Epithelial cell of prostate (primary cell): ENCODE measurements at regions not wholly inside any gene's neighbourhood (a gene's known extent, or its start where the extent isn't known, plus 50 kb on each side); places are given as distances from the start of the nearest gene placed in this dataset.
"Not testable (repeated sequence)": the region's sequence is repeated elsewhere in the genome, so short reads cannot be mapped to it uniquely, and the experiment has no call there.

Experiments used
- DNase-seq: peaks from one replicate; pipeline ENCODE4 v3.0.0-alpha.2; 2011; ENCODE audit warnings: low read depth, low spot score
- H3K27ac ChIP-seq: fragments of 450-650 bp; 2 replicates; pipeline ENCODE4 v1.5.1; 2017; ENCODE audit warnings: mild to moderate bottlenecking

DNA sequence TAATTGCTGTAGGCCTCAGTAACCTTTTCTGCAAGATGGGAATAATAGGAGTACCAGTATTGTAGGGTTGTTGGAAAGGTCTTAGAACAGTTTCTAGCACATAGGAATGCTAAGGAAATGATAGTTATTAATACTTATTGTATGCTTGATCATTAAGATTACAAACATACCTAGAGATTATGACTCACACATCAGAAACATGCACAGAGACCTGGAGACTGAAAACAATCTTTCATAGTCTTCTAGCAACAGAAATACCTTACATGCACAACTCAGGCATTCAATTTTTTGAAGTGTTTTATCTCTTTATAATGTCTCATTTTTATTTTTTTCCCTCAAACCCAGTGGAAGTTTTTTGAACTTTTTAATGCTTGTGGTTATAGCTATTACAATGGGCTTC is 104.4 kb upstream of the ZBTB20 start:
- DNase-seq: no peak
- H3K27ac ChIP-seq: no peak overlapping the region

DNA sequence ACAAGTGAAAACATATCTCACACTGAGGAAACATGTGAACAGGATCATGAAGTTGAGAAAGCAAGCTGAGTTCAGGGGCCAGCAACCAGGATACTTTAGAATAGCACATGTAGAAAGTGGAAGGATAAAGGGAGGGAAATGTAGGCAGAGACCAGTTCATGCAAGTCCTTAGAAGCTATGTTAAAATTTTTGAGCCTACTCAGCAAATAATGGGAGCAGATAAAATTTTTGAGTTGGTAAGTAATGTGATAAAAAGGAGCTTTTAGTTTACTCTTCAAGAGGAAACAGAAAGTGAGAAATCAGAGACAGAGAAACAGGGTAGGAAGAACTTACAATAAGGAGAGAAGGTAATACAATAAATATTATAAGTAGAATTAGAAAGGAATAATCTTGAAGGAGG is 105.6 kb upstream of the ZBTB20 start:
- no peak overlapping the region for H3K27ac ChIP-seq
- no peak for DNase-seq

DNA sequence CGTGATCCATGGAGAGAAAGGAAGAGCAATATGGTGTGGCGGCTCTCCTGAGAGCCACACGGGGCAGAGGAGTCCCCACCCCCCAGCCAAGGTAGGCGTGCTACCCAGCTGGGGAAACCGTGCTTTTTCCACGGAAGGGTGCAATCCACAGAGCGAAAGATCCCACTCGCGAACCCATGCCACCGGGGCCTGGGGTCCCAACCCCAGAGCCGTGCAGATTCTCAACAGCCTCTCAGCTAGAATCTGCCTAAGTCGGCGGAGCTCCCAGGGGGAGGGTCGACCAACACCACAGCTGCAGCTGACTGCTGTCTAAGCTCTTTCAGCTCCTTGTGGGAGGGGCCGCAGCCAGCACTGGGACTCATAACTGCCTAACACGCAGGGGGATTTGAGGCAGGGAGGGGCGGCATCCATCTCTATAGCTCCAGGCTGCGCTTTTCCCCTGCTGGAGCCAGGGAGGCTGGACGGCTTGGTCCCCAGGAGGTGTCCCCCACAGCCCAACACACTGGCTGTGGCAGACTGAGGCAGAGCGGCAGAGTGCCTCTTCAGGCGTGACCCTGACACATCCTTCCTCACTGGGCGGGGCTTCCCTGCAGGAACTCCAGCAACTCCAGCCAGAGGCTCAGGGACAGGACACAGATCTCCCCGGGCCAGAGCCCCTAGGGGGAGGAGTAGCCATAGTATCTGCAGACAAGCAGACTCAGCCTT is 107.6 kb upstream of the ZBTB20 start:
- H3K27ac ChIP-seq: no peak overlapping the region
- DNase-seq: no peak

DNA sequence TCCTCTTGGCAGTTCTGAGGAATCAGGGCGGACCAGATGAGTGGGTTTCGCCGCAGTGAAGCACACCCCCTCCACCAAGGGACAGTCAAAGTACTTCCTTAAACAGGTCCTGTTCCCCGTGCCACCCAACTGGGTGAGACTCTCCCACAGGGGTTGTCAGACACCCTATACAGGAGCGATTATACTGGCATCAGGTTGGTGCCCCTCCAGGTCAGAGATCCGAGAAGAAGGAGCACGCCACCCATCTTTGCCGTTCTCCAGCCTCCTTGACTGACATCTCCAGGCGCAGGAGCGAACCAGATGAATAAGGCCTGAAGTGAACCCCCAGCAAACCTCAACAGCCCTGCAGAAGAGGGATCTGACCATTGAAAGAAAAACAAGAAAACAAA is 108.1 kb upstream of the ZBTB20 start:
- no peak for DNase-seq
- H3K27ac ChIP-seq: no peak overlapping the region

DNA sequence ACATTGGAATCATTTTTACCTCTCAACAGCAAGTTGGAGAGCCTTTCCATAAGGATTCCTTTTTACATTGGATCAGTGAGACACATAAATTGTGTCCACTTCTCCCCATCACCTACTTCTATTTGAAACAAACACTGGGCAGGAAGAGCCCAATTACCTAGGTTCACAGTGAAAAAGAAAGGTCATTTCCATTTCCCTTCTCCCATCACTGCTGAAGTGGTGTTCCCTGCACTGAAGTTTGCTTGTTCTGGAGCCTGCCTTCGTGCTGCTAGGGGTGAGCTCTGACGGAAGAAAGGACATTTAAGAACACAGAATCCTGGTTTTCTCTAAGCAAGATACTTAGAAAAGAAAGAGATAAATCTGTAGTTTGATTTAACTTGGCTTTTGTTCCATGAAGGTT is 123.8 kb upstream of the ZBTB20 start:
- no peak for DNase-seq
- H3K27ac ChIP-seq: no peak overlapping the region

DNA sequence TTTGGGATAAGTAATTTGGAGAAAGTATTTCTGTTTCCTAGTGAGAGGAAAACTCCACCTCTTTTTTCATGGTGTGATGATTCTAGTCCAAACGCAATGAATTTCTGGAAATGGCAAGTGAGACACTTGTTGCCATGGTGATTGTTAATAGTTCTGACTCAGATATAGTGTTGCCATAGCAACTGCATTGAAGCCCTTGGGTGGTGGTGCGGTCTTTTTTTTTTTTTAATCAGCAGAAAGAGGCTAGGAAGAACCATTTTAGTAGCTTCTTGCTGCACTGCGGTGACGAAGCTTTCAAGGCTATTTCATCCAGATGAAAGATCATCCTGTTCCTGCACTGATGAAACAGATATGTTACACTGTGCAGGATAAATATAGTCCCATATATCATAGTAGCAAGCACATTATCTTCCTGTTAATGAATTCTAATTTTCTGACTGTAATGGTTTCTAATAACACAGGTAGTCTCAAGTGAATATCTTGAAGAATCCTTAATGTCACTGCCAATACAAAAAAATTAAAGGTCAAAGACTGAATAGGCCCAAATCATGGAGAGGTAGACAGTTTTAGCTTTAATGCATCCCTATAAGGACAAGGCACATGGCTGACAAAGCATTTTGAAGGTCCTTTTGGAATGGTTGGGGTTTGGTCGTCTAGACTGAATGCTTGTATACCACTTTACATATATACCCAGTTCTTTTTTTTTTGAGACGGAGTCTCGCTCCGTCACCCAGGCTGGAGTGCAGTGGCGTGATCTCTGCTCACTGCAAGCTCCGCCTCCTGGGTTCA is 125.1 kb upstream of the ZBTB20 start:
- DNase-seq: no peak
- H3K27ac ChIP-seq: no peak overlapping the region

DNA sequence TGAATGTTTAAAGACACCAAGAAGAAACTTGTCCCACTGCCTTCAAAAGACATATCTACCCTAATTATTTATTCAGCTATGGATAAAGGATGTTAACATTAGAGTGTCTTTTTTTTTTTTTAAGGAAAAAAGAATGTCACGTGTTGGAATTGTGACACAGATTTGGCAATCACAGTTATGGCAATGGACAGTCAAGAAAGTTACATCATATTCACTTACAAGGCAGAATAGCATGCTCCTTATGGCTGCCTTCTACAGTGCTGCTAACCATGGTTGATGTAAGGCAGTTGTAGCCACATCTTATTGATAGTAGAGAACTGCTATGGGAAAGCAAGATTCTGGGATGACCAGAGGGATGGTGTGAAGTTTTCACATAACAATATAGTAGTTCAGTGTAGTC is 128.8 kb upstream of the ZBTB20 start:
- no peak for DNase-seq
- H3K27ac ChIP-seq: no peak overlapping the region

DNA sequence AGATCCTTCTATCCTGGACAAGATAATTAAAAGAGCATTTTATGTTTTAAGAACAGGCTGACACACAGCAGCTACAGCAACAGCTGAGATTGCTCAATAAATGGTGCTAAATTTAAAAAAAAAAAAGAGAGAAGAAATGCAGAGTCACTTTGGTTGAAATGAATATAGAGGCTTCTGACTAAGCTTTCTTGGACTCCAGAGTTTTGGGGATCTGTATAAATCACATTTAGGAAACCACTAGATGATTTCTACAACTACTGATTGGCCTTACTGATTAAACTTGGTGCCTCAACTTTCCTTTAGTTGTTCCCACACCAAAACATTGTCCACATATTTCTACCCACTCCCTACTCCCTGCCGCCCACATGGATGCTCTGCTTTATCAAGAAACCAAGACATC is 132.9 kb upstream of the ZBTB20 start:
- H3K27ac ChIP-seq: no peak overlapping the region
- DNase-seq: no peak

DNA sequence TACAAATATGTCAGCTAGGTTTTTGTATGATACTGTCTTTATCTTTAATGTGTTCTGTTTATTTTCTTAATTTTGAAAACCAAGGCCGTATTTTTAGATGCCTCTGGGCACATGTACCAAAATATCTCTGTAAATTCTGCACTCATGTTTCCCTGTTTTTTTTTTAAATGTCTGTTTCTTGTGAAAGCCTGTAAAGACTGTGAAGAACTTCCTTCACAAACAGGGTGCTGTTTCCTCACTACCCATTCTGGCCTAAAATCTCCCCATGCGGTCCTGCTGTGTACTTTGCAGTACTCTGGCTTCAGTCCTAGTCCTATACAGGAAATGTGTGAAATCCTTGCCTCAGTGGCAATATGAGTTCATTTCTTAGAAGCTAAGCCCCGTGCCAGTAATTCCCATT is 133.4 kb upstream of the ZBTB20 start:
- DNase-seq: no peak

DNA sequence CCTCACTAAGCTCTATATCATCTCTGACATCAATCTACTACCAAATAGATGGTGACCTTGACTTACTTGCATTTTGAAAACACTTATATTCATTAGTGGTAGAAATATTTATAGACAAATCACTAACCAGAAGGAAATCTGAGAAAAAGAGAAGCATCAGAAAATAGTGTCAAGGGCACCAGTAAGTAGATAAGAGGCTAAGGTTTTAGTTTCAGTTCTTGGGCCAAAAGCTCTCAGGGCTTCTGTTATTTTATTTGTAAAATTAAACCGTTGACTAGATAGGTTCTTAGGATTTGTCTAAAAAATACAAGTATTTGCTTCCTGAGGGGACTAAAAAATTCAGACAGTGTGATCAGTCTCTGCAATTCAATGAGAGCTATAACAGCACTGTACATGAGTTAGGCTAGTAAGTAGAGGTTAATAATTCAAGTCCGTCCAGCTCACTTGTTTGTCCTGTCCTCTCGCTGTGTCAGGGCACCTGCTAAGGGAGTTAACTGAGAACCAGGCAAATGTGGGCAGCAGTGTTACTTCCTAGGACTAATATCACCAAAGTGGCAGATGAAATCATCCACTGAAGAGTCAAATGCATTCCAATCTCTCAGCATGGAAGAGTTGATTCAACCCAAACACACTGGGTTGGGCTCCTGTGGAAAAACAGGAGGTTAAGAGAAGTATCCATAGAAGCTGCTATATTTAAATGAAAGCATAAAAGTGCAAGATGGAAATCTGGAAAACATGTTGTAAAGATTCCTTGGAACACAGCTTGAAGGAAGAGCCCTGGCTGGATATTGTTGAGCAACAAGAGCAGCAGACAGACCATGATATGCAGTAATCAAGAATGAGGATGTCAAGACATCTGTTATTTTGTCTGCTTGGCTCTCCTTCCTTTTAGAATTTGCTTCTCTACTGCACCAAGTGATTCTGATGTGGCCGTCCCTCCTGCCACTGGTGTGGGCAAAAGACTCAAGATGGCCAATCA is 134.9 kb upstream of the ZBTB20 start:
- no peak overlapping the region for H3K27ac ChIP-seq
- no peak for DNase-seq

More for the DNA sequence above, 133.4 kb upstream of the ZBTB20 start:
- no peak overlapping the region for H3K27ac ChIP-seq

DNA sequence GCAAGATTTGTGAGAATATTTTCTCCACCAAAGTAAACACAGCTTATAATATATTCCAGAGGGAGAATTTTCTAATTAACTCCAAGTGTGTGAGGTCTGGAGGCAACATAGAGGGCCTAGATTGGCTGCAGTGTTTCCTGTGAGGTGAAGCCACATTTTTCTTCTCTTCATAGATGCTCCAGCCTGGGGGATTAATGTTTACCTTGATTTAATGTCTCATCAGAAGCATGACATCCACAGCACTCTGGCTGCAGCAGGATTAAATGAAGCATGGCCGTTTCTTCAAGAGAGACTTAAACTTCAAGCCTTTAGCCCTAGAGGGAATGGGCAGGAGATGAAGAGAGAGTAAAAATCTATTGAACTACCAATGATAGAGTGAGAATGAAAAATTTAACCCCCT is 137.9 kb upstream of the ZBTB20 start:
- DNase-seq: no peak
- H3K27ac ChIP-seq: no peak overlapping the region

DNA sequence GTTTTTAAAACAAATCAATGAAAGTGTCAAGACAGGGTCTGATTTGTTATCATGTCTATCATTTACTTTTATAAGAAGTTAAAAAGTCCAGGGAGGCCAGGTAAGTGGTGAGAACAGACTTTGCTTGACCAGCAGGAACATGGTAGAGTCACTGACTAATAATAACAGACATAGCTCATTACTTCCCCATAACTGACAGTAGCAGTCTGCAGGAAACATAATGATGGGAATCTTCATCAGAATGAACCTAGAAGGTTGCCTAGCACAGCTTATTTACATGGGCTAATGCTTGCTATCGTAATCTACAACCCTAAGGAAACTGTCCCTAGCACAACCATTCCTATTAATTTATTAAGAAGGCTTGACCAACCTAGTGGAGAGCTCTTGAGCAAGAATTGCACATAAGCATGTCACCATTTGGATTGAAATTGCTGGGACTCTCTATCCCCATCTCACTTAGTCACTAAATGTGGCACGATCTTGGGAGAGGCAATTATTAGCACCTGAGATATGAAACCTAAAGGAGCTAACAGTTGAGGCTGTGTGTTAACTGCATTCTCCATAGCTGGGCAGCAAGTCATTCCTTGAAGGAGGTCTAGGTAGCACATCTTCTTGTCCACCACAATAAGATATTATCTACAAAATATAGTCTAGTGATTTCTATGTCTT is 139.6 kb upstream of the ZBTB20 start:
- no peak overlapping the region for H3K27ac ChIP-seq
- no peak for DNase-seq

DNA sequence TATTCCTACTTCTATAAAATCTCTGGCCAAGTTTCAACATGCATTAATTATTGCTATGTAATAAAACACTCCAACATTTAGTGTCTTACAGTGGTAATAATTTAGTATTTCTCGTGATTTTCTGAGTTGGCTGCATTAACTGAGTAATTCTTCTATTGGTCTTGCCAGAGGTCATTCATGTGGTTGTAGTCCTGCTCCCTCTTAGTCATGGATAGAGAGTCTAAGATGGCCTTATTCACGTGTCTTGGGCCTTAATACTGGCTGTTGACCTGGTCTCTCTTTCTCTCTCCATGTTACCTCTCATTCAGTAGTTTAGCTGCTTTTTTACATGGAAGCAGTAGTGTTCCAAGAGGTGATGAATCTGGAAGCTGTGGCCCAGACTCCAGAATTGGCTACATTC is 140.1 kb upstream of the ZBTB20 start:
- no peak for DNase-seq

DNA sequence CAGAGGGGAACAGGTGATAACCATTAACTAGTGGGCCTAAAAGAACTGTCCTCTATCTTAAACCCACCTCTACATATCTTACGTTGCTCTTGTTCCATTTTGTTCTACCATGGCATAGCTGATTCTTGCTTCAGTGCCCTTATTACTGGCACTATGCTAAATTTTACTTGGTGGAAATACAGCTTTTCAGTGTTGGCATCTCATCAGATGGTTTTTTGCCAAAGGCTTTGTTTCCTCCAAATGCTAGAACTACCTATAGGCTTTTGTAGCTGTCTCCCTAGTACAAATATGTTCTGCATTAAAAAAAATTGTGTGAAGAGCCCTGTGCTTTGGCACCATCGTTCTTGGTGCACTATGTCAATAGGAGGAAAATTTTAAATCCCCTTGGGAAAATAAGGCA is 145.0 kb upstream of the ZBTB20 start:
- no peak for DNase-seq
- H3K27ac ChIP-seq: no peak overlapping the region

More for the DNA sequence above, 140.1 kb upstream of the ZBTB20 start:
- no peak overlapping the region for H3K27ac ChIP-seq

DNA sequence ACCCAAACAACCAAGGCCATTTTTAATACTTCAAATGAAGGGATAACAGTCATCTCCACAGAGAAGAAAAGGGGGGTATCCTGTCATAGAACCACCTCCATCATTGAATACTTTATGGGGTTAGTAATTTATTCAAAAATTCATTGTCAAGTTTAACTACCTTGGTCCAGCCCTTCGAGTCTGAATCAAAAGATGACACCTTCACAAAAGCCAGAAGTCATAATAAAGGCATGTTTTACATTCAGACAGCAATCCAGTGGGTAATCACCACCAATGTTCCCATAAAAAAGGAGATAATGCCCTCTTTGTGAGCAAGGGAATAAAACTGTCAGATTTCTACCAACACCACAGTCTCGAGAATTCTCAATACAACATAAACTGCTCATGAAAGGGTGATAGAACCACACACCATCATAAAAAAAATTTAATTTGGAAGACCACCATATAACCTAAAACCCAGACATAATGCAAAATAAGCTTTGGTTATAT is 145.6 kb upstream of the ZBTB20 start:
- DNase-seq: no peak
- no peak overlapping the region for H3K27ac ChIP-seq

DNA sequence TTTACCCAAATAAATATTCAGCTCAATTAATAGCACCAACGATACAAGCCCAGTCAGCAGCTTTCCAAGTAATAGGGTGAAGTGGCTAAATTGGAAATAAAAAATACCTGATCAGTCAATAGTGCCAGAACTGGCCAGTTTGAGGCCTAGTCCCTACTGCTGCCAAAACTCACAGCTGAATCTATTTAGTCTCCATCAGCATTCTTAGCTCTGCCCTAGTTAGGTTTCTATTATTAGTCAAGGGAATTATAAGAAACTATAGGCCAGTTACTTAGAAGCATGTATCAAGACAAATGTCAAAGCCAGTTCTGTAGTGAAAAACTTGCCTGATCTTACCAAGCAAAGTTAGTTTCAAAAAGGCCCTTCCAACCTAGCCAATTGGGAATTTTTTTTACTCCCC is 146.2 kb upstream of the ZBTB20 start:
- no peak for DNase-seq
- H3K27ac ChIP-seq: no peak overlapping the region

DNA sequence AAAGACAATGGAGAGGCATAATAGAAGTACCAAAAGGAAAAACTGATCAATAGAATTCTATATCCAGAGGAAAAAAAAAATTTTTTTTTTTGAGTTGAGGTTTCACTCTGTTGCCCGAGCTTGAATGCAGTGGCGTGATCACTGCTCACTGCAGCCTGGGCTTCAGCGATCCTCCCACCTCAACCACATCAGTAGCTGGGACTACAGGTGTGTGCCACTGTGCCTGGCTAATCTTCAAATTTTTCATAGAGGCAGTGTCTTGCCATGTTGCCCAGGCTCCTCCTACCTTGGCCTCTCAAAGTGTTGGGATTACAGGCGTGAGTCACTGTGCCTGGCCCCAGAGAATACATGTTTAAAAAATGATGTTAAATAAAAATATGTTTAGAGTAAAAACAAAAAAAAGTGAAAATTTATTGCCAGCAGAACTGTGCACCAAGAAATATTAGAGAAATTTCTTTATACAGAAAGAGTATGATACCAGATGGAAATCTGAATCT is 154.3 kb upstream of the ZBTB20 start:
- no peak overlapping the region for H3K27ac ChIP-seq
- no peak for DNase-seq

DNA sequence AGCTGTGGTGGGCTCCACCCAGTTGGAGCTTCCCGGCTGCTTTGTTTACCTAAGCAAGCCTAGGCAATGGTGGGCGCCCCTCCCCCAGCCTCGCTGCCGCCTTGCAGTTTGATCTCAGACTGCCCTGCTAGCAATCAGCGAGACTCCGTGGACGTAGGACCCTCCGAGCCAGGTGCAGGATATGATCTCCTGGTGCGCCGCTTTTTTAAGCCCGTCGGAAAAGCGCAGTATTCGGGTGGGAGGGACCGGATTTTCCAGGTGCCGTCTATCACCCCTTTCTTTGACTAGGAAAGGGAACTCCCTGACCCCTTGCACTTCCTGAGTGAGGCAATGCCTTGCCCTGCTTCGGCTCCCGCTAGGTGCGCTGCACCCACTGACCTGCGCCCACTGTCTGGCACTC is 170.9 kb upstream of the ZBTB20 start:
- not testable (repeated sequence) for H3K27ac ChIP-seq, DNase-seq

DNA sequence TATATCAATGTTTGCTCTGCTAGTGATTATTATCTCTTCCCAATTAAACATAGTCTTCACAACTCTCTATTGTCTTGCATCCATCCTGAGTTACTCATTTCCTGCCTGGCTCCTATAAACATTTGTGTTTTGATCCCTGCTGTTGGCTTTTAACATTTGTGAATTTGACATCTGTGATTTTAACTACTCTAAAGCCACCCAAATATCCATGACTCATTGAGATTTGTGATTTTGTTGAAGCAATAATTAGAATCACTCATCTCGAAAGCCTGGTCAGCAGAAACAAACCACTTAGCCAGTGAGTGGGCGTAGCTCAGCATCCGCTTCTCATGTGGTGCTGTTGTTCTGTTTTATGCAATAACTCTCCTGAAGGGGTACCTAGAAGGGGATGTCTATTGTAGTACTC is 174.3 kb upstream of the ZBTB20 start:
- DNase-seq: peak; percentile 5
- H3K27ac ChIP-seq: no peak overlapping the region

DNA sequence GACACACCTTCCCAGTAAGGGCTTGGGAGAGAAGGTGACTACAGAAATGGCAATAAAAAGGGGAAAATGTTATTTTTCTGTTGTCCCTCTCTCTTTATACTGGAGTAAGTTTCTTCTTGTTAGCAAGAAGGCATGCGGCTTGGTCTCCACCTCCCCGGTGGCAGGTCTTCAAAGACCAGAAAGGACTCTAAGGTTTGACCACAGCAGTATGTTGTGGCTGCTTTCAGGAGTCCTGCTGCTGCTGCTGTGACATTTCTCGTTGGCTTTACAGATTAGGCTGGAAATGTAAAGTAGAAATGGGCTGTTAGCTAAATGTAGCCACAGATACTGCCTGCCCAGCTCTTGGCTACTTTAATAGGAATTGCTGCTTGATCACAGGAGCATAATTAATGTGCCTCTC is 175.8 kb upstream of the ZBTB20 start:
- H3K27ac ChIP-seq: no peak overlapping the region
- DNase-seq: no peak
